Non-pigmented ciliary epithelial cell (primary cell): ENCODE measurements at regions not wholly inside any gene's neighbourhood (a gene's known extent, or its start where the extent isn't known, plus 50 kb on each side); places are given as distances from the start of the nearest gene placed in this dataset.

ENCODE experiments used
- DNase-seq: peaks from one replicate; pipeline ENCODE4 v3.0.0-alpha.2; 2010; ENCODE audit warnings: low read depth

DNA sequence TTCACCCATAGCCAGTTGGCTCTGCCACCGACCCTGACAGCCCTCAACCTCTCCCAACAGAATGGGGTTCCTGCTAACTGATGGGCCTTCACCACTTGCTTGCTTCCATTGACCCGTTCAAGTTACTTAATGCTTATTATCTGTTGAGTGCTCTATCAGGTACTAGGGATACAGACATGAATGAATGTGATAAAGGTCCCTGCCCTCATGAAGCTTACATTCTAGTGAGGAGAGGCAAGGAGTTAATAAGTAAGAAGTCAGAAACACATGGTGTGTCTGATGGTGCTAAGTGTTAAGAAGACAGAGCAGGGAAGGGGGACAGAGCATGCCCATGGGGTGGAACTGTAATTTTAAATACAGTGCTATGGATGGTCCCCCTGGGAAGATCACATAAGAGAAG lies 107.5 kb upstream of the JUN start:
- DNase-seq, result no peak

DNA sequence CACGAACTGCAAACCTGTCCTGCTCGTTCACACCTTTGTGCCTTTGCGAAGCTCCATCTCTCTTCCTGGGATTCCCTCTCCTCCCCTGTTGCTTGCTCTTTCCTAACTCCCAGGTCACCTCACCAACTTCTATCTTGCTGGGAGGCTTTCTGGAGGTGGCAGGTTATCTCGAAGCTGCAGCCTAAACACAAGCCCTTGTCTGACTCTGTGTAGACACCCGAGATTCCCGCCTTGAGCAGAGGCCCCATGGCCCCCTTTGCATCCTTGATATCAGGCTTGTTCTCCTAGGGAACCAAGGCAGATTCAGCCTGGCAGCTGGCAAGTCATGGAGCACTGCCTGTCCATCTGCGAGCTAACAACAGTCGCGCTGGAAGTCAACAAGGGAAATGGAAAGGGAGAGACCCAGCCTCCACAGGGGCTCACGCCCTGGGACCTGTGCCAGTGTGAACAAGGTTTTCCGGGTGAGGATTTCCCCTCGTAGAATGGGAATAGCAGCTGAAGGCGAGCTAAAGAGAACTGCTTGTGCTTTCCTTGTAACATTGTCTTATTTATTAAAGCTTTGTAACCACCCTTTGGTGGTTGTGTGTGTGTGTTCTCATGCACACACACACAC lies 109.5 kb upstream of the JUN start:
- DNase-seq, result no peak

DNA sequence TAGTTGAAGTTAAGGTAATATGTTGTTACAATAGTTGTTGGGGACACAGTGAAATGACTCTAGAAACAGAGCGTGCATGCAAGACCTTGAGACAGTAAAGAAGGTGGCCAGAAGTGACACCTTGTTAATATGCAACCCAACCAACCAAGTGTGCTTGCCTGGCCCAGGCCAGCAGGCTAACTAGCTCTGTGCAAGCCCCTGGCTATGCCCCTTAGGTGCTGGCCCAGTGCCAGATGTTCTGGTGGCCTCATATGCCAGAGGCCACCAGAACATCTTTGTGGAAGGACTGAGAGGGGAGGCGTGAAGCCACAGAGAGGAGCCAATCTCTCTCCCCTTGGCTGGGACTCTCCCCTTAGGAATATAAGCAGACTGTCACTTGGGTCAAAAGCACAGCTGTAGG lies 111.2 kb upstream of the JUN start:
- no peak for DNase-seq

DNA sequence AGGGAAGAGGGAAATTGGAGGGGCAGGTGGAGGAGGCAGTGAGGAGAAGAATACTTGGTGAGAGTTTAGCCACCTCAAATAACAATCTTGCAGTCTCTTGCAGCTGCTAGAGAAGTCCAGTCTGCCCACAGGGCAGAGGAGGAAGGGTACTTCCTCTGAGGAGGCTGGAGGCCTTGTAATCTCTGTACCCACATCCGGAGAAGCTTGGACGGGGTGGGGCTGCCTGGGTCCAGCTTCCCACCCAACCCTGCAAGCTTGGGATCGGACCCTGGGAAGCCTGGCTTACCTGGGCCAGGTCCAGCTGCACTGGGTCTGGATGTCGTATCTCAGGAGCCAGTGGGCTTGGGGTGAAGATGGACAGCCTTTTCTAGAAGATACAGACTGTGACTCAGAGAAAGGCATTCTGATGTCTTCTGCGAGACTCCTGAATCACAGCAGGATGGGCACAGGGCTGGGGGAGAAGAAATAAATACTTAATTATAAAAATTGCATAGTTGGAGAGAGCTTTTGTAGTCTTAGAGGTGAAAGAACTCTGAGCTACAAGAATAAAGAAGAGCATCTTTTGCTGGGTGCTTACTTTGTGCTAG lies 111.8 kb upstream of the JUN start:
- no peak for DNase-seq

DNA sequence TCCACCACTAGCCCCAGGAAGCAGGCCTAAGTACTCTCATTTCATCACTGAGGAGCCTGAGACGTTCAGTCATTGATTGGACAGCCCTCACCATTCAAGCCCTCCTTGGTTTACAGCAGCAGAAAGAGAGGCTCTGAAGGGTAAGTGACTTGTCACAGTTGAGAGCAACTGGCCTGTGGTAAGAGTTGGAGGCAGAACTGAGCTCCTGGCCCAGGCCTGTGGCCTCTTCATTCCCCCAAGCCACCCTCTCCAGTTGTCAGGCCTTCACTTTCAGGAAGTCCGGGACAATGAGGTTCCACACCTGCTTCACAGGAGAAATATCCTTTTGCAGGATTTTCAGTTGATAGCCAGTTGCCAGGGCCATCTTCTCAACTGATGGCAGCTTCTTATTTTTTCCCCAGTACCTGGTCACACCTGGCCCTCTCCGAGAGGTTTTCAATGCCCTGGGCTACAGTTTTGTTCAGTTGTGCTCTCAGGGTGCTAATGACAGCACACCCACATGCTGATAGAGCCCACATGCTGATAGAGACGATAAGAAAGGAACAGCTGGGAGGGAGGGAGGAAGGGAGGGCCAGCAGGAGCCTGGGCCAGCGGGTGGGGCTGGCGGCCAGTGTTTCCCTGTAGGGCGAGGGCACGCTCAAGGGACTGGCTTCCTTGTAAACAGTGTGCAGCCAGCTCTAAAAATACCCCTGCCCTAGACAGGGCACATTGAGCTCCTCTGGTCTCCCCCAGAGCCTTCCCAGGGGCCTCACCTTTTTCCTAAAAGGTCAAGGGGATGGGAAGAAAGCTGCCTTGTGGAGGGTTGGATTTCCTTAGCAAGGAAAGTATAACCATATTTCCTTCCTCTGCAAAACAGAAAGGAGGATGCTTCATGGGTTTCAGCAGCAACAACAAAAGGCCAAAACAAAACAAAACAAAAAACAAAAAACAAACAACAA lies 112.7 kb upstream of the JUN start:
- no peak for DNase-seq

DNA sequence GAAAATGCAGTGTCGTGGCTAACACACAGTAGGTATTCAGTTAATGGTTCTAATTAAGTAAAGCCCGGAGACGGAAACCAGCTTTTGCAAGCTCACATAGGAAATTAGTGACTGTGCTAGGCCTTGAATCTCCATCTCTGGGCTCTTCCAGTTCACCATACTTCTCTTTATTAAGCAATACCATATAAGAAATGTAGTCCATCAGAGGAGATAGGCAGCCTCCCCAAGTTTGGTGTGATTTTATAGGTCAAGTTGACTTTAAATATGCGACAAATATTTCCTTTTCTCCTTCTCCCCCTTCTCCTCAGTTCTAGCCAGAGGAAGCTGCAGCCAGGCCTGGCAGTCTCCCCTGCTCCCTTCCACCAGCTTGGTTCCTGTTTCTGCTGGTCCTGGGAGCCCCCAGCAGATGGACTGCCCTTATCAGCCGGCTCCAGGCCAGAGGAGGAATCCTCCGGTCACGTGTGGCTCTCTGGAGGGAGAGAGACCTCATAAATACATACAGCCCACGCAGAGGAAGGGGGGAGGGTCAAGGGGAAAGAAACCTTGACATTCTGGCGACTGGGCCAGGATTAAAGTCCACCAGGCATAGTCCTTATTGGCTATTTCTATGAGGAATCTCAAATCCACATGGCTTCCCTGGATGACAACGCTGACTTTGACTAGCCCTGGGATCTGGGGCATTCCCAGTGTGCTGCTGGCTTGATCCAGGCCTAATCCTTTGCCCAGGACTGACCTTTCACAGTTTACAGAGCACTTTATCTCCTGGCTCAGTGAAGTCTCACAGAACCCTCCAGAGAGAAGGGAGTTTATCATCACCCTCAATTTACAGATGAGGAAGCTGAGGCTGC lies 115.1 kb upstream of the JUN start:
- DNase-seq, result no peak

DNA sequence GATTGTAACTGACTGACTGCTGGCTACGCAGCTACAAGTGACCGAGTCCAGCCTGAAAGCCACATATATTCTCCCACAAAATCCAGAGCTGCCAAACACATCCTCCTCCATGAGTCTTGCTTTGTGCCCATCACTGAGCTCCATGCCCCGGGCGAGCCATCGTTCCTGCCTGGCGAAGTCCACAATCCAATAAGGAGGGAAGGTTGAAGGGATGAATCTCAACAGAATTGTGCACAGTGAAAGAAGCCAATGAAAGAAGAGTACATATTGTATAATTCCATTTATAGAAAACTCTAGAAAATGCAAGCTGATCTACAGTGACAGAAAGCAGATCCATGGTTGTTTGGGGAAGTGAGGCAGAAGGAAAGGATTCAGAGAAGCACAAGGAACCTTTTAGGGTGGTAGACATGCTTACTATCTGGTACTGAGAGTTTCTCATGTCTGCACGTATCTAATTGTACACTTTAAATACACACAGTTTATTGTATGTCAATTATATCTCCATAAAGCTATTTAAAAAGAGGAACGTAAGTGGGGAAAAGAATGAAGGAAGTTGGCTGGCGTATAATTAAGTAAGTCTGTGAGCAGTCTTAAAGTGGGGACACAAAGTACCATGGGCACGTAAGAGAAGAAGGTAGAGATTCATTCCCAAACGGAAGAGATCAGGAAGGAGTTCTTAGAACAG lies 115.9 kb upstream of the JUN start:
- DNase-seq, result no peak

DNA sequence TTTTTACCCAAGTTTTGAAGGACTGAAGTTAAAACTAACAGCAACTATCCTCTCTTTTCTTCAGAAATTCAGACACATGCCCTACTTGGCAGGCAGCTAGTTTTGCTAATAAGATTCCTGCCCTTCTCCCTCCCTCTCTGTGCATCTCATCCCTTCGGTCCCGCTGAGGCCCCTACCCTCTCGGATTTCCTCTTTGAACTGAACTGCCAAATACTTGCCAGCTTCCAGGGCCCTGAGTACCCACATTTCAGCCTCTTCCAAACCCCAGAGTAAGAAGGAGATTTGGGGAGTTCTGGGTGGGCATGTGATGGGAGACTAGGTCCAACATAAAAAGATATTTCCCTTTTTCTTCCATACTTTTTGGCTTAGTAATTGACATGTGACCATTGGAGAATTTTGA lies 116.5 kb upstream of the JUN start:
- no peak for DNase-seq

DNA sequence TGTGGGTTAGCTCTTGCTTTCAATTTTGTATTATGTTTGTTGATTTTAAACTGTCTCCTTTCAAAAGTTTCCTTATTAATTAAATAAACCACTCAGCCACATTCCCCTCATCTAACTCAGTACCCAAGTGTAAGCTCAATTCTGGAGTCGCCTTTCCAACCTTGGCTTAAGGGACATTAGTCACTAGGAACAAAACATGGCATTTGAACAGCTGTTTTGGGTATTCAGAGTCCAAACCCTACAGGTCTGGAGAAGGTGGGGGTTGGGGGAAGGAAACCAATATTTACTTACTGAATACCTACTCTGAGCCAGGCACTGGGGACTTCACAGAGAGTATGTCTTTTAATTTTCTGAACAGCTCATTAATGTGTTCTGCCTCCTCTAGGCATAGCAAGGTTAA lies 117.2 kb upstream of the JUN start:
- DNase-seq, result no peak

DNA sequence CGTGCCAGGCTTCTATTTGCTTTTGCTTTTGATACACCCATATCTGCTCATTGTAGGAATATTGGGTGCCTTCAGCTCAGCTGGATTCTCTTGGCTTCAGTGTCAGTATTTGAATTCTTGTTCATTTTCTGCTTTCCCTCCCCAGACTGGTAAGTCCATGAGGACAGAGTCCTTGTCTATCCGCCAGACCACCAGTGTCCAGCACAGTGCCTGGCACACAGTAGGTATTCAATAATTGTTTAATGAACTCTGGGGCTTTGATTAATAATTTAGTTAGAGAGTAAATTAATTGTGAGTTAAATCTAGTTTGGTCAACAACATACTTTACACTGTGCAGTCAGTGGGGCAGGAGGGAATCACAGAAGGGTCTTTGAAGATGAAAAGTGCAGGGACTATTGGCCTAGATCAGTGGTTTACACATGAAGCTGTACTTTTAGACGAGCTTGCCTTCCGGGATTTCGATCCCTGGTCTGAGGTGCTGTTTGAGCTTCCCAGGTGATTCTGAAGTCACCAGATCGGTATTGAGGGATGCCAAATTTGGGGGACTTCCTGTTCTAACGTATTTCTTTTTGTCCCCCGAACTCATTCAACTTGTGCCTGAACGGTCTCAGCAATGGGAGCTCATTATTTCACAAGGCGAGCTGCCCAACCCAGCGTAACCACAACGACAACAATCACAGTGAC lies 119.1 kb upstream of the JUN start:
- no peak for DNase-seq

DNA sequence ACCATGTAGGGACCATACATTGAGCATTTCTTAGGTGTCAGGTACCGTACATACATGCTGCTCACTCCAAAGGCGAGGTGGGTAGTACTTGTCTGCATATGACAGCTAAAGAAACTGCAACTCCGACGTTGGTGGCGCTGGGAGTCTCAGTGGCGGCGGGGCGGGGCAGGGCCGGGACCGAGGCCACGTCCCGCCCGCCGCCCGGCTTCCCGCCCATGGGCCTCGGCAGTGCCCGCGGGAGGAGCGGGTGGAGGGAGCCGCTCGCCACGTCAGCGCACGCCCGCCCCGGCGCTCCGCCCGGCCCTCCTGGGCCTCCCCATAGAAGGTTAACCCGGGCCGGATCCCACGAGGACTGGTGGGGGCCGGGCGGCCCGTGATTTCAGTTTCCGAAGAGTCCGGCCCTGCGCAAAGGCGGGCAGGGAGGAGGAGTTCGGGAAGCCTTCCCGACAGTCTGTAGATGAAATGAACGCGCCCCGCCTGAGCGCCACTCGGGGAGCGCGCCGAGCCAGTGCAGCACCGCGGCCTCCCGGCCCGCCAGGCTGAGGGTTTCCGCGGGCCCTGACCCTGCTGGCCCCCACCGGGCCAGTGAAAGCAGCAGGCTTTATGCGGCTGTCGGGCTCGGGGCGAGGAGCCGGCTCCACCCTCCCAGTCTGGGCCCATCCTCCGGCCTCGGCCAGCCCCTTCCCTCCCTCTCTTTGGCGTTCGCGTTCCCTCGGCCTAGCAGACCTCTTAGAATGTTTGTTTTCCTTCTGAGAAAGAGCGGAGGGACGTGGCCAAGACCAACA lies 119.9 kb upstream of the JUN start:
- DNase-seq, result no peak

DNA sequence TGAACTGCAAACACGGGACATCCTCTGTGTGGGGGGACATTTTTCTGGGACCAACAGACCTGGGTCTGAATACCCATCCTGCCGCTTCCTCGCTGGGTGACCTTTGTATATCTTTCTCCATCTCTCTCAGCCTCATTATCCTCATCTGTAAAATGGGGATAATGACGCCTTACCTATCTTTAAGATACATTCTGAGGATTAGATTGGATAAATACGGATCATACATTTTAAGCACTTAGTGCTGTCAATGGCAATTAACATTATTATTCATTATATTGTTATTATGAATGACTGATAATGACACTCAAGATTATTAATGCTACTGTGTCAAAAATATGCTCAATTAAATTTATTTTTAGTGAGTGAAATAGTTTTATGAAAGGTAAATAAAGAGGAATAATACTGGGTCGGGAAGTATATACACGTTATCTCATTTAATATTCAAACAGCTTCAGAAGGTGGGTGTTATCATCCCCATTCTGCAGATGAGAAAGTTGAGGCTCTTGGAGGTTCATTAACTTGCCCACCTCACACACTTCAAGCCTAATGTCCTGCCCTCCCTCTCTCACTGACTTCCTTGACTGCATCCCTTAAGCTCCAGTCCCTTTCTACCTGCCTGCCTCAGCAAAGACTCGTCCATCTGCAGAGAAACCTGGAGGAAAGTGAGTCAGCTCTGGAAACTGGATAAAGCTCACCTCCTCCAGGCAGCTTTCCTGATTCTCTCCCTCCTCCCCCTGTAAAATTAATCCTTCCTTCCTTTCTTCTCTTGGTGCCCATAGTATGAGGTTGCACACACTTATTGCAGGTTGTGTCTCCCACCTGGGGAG lies 120.7 kb upstream of the JUN start:
- DNase-seq, result no peak

DNA sequence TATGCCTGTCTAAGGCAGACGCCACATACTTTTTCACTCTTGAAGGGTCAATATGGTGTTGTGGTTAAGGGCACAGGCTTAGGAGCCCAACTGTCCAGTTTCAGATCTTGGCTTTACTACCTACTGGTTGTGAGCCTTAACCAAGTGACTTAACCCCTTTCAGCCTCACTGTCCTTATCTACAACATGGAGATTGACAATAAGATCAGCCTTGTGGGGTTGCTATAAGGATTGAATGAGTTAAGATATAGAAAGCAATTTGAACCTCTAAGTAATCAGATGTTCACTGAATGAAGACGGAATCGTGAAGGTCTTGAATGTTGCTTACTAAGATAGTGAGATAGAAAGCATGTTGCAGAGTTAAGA lies 121.3 kb upstream of the JUN start:
- DNase-seq, result no peak

DNA sequence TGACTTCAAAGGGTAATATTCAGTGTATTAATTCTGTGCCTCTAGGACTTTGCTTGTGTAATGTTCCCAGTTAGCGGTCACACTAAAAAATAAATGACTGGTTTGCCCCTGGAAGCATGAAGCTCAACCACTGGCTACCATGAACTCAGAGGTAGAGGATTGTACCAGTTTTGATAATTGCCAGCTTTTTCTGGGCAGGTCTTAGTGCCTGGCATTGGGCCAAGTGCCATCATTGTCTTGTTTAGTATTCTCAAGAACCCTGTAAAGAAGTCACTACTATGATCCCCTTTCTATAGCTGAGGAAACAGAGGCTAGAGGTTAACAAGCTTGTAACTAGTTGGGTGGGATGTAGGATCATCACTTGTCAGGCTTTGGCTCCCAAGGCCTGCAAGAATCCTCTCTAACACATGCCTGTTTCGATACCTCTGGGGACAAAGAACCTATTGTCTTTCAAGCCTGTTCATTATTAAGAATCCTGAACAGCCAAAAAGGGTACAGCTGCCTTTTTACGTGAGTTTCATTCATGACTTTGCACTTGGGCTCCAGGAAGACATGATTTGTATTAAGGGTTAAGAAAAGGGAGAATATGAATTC lies 121.9 kb upstream of the JUN start:
- no peak for DNase-seq

DNA sequence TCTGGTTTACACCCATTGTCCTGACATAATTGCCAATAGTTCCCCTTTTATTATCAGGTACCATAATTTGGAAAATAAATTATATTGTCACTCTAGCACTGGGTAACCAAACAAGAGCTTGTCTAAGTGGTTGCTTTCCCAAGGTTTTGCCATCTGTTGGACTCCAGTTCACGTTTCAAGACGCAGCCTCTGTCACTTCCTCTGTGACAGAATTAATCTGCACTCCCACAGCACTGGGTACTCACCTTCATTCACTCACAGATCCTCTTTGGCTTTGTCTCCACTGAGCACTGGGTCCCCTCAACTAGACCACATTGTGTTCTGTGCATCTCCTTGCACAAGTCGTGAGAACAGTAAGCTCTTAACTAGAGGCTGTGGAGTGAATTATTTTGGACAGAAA lies 123.6 kb upstream of the JUN start:
- DNase-seq, result no peak

DNA sequence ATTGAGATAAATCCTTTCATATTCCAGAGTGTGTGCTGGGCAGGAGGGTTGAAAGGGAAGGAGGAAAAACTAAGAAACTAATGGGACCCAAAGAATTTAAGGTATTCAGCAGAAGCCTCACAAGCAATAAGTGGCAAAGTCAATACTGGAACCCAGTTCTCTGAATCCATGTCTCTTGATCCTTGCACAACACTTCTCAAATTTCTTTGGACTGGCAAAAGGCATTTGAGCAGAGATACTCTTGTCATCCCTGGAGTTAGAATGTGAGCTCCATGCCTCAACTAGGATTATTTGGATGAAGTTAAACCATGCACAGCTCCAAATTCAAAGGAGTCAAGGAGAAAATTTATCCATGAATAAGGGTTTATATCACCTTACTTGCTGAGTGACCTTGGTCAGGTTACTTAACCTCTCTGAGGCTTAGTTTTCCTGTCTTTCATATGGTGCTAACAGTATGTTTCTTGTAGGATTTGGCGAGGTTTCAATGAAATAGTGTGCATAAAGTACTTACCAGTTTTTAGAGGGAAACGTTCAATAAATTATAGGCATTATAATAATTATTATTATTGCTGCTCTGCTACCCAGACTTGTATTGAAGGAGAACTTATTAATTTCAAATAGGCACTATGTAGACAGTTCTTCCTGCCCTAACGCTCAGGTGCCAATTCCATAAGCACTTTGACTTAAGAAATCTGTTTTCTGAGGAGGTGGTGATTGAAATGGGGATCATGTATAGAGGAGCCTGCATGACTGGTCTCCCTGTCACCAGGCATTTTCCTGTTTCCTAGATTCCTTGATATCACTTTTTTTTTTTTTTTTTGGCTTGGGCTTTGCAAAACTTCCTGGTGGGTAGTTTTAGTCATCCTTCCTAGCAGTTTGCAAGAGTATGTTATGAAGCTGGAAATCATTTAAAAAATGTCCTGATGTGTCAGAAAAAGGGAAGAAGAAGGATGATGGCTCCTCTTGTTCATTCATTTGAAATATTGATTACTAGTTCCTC lies 125.0 kb upstream of the JUN start:
- peak; percentile 52 for DNase-seq

DNA sequence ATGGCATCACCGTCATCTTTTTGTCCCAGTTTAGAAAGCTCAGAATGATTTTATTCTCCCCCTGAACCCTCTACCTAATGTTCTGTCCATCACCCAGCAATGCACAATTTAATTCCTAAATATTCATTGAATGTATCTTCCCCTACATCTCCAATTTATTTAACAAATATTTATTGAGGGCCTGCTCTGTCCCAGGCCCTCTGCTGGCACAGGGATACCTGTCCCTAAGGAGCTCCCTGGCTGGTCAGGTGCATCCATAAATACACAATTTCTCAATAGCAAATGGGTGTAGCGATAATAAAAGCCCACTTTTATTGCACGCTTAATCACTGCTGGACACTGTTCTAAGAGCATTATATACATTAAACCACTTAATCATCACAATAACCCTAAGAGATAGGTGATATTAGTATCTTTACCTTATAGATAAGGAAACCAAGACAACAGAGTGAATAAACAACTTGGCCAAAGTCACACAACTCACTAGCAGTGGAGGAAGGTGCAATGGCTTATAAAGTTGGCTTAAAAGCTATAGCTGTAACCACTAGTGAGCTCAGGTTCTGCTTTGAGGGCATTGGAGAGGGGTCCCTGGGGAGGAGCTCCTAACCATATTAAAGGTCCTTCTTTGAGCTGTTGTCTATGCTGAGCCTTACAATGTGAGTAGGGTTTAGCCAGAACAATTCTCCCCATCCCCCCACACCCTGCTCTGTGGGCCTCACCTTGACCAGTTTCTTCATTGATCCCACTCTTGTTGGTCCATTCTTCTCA lies 126.3 kb upstream of the JUN start:
- DNase-seq, result no peak
